ENCODE measurements at regions not wholly inside any gene's neighbourhood (a gene's known extent, or its start where the extent isn't known, plus 50 kb on each side); places are given as distances from the start of the nearest gene placed in this dataset.
"Not testable (repeated sequence)": the region's sequence is repeated elsewhere in the genome, so short reads cannot be mapped to it uniquely, and the experiment has no call there.

DNA sequence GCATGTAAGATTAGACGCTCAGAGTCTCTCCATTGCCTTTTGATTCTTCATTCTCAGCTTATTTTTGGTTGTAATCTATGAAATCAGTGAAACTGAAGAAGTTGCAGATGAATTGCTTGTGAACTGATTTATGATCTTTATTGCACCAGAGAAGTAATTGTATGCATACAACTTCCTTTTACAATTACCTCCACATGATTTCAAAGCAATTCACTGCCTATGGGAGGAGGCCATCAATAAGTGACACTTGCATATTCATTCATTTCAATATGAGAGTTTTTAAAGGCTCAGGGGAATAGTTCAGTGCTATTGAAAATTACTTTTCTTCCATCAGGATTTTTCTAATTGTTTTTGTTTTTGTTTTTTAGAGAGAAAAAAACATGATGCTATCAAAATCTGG is 222.3 kb downstream of the NKX6-1 start:
- no peak for DNase-seq

DNA sequence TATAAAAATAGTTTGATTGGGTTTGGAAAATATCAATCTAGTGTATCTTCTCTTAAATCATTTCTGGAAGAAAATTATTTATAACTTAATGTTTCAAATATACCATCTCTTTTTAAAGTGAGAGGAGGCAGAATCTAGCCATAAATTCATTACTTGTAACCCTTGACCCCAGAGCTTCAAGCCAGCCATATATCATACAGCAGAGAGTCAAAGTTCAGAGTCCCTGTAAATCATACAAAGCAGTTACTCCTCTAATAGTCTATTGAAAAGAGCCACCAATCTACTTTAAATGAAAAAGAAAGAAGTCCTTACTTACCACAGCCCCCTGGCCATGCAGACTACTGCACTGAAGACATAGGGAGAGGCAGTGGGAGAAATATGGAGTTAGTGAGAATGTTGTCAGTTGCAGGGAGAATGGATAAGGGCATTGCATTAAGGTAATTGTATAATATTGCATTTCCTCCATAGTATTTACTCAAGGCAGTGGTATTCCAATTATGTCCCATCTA is 229.5 kb downstream of the NKX6-1 start:
- no peak for DNase-seq

DNA sequence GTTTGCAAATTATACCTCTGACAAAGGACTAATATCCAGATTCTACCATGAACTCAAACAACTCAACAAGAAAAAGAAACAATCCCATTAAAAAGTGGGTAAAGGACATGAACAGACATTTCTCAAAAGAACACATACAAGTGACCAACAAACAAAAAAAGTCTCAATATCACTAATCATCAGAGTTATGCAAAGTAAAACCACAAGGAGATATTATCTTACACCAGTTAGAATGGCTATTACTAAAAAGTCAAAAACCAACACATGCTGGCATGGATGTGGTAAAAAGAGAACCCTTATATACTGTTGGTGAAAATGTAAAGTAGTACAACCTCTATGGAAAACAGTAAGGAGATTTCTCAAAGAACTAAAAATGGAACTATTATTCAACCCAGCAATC is 234.4 kb downstream of the NKX6-1 start:
- no peak for DNase-seq

DNA sequence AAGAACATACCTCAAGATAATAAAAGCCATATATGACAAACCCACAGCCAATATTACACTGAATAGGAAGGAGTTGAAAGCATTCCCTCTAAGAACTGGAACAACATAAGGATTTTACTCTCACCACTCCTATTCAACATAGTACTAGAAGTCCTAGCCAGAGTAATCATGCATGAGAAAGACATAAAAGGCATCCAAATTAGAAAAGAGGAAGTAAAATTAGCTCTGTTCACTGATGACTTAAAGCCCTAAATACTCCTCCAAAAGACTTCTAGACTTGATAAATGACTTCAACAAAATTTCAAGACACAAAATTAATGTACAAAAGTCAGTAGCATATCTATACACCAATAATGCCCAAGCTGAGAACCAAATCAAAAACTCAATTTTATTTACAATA is 235.7 kb downstream of the NKX6-1 start:
- no peak for DNase-seq

DNA sequence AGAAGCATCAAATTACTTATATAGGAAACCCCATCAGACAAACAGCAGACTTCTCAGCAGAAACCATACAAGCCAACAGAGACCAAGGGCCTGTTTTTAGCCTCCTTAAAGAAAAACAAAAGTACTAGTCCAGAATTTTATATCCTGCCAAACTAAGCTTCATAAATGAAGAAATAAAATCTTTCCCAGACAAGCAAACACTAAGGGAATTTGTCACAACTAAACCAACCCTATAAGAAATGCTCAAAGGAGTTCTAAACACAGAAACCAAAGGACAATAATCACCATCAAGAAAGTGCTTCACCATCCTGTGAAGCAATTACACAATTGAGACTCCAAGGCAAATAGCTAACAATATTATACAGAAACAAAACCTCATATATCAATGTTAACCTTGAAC is 238.6 kb downstream of the NKX6-1 start:
- DNase-seq, result no peak

DNA sequence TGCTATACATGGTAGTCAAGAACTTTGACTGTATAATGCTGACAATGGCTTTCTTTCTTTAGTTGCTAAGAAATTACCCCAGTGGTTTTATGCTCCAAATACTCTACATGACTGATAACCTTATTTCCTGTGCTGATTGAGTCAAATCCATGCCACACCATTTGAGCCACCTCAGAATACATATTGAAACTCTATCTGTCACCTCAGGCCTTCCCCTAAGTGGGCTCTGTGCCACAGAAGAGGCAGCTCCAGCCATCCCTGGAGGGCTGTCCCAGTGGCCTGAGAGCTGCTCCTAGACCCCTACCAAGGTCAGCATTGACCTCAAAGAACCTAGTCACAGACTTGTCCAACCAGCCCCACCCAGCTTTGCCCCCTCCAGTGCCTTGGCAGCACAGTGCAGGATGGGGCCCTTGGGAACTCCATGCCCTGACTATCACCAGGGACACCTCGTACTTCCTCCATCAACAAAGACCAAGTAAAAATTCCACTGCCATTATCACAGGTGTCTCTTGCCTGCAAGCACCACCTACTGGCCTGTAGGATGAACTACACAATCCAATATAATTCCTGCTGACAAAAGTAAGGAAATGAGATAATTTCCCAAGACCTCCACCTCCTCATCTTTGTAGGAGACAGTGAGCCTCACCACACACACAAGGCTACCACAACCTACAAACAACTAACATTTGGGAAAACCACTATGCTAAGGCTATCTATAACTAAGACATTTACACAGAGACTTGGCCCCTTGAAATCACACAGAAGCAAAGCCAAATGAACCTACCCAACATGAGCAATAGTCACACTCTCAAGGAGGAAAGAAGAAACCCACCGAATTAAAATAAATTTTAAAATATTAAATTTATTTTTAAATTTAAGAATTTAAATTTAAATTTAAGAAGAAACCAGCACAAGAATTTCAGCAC is 239.9 kb downstream of the NKX6-1 start:
- no peak for DNase-seq

DNA sequence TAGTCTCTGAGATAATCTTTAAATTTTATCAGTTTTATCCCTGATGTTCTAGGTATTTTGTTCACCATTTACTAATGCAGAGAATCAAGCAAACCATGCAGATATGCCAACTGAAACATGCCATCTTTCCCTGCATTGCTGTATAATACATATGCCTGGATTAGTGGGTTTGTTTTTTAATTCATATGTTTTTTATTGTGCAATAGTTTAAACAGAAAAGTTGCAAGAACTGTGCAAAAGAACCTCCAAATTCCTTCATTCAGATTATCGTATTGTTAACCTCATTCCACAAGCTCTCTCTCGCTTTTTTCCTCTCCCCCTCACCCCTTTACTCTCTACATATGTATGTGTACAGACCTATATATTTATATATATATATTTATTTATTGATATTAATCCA is 244.6 kb downstream of the NKX6-1 start:
- no peak for DNase-seq

DNA sequence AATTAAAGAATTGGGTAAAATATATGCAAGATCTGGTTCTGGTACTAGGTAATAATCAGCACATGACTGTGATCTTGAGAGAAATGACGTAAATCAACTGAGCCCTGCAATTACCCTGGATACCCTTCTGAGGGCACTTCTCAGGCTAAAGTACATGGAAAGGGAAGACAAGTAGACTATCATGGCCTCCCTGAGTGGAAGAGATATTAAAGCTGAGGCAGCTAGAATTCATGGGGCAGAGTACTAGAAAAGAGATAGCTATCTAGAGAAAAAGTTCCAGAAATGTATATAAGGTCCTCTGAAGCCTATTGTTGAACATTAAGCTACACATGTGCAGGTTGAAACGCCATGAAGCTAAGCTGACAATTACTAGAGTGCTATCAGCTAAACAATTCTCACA is 249.6 kb downstream of the NKX6-1 start:
- no peak for DNase-seq

DNA sequence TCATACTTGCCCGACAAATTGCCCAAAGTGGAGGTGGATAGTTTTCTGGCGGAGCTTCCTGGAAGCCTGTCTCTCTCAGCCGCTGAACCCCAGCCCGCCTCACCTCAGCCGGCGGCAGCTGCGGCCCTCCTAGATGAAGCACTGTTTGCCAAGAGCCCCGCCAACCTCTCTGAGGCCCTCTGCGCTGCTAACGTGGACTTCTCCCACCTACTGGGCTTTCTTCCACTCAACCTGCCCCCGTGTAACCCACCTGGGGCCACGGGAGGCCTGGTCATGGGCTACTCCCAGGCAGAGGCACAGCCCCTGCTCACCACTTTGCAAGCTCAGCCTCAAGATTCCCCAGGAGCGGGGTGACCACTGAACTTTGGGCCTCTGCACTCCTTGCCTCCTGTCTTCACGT is 254.1 kb downstream of the NKX6-1 start:
- DNase-seq, result not testable (repeated sequence)

DNA sequence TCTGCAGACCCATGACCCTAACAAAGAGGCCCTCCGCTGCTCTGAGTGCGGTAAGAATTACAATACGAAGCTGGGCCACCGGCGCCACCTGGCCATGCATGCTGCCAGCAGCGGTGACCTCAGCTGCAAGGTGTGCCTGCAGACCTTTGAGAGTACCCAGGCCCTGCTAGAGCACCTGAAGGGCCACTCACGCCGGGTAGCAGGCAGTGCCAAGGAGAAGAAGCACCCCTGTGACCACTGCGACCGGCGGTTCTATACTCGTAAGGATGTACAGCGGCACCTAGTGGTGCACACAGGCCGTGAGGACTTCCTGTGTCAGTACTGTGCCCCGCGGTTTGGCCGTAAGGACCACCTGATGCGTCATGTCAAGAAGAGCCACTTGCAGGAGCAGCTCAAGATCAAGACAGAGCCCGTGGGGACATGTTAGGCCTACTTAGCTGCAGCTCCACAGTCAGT is 254.7 kb downstream of the NKX6-1 start:
- DNase-seq, result not testable (repeated sequence)

DNA sequence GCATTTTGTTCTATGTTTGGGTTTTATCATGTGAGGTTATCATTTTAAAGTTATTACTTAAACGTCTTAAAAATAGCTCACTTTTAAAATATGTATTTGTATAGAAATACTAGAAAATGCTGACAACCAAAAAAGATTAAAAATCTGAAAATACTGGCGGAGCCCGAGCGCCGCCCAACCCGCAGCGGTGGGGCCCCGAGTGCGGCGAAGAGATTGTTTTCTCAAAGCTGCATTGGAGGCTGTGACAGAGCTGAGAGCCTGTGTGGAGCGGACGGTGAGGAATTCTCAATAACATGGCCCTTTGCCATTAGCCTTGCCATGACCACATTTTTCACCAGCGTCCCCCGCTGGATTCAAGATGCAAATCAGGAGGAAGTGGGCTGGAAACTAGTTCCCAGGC is 255.4 kb downstream of the NKX6-1 start:
- DNase-seq, result no peak

DNA sequence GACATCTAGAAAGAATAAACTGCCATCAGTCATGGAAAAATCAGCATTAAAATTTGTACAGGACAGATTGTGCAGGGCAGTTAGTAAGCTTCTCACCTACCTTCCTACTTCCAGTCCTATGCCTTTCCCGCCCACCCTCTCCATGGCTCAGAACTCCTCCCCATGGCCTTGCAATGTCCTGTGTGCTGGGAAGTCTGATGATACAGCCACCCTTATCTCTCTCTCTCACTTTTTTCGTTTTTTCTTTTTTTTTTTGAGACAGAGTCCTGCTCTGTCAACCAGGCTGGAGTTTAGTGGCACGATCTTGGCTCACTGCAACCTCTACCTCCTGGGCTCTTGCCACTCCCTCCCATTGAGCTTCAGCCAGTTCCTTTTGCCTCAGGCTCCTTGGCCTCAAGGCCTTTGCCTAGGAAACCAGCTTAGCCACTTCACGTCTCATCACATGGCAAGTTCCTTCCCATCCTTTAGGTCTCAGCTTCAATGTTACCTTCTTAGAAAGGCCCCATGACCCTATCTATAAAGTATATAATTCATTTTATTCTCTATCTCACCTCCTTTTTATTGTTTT is 259.7 kb downstream of the NKX6-1 start:
- no peak for DNase-seq

DNA sequence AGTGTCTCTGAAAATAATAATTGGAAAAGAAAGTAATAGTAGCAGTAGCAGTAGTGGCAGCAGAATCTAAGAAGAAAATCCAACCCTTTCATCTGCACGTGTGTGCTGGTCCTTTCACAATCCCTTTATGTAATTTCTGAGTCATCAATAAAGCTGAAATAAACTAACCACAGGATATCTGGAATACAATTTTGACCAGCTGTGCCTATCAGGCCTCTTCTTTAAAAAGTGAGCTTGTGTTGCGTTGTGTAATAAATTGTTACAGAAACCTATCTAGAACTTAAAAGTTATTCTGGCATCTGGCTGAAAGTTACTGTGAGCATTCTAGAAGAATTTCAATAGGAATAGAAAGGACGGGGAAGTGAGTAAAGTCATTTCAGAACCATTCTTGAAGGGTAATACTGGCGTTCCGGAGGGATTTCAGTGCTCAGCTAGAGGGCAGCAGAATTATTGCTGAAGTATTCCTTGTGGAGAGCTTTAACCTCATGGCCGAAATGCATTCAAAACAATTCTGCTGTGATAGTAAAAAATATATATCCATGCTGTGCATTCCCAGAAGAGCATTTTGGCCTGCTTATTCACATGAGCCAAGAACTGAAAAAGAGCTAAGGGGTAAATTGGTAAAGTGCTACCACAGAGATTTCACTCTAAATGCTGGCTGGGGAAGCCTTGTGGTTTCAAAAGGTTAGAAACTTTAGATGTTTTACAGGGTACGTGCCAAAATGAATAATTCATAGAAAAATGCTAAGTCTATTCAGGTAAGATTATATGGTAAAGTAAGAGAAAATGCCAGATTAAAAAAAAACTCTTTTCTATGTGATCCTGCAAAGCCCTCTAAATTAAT is 260.6 kb downstream of the NKX6-1 start:
- DNase-seq, result no peak

DNA sequence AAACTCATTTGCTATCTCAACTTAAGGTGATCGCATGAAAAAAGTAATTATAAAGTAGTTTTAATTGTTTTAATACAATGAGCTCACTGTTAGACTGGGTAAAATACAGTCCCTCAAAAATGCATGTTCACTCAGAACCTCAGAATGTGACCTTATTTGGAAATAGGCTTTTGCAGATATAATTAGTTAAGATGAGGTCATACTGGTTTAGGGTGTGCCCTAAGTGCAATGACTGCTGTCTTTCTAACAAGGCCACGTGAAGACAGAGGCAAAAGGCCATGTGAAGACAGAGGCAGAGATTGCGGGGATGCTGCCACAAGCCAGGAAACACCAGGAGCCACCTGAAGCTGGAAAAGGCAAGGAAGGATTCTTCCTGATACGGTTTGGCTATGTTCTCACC is 262.1 kb downstream of the NKX6-1 start:
- DNase-seq, result no peak

DNA sequence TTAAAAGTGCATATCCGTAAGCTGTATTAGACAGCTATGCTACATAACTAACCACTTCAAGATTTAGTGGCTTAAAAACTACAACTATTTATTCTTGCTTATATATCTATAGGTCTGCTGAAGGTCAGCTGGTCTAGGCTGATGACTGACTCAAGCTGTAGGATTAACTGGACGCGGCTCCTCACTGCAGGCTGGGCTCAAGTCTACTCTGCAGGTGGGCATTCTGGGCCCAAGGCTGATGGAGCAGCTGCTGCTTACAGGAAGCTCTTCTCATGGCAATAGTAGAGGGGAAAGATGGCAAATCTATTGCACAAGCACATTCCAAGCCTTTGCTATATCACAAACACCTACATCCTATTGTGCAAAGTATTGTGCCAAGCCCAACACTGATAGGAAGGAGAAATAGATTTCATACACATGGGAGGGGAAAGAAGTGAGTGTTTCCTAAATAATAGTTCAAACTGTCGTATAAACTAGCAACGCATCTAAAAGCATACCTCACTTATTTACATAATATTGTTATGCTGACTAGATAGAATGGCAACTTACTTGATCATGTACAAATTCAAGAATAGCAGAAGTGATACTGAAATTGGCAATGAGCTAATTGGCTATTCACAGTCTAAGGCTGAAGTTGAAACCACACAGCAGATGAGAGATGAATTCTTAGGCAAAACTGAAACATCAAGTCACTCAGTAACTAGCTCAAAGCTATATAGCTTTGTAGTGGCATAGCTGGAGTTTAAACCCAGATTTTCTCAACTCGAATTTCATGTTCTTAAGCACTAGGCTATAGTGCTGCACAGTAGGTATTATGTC is 263.8 kb downstream of the NKX6-1 start:
- DNase-seq, result no peak

DNA sequence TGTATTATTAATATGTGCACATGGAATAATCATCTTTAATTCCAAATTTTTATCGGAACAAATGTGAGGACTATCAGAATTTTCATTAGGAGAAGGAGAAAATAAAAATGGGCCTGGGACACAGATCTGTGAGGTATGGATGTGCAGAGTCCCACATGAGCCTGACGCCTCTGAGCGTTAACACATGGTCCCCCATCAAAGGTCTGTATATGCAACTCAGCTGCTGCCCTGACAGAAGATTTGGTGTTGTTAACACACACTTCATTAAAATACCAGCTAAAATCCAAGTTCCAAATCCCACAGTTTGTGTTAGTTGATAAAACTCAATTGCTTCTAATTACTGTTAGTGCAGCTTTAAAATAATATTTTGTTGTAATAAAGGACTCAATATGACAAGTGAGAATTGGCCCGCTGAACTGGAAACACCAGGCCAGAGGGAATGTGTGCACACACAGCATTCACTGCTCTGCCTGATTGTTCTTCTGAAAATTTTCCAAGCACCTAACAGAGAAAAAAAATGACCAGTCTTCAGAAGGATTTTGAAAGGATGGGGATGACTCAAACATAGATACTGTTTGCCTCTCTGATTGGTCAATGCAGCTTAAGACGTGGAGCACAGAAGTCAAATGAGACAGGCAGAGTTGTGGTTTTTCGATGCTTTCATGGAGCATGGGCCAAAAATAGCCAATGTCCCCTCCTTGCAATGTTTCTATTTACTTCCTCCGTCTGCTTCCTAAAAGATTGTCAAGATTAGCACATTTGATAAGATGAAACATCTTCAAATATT is 266.6 kb downstream of the NKX6-1 start:
- DNase-seq, result no peak

DNA sequence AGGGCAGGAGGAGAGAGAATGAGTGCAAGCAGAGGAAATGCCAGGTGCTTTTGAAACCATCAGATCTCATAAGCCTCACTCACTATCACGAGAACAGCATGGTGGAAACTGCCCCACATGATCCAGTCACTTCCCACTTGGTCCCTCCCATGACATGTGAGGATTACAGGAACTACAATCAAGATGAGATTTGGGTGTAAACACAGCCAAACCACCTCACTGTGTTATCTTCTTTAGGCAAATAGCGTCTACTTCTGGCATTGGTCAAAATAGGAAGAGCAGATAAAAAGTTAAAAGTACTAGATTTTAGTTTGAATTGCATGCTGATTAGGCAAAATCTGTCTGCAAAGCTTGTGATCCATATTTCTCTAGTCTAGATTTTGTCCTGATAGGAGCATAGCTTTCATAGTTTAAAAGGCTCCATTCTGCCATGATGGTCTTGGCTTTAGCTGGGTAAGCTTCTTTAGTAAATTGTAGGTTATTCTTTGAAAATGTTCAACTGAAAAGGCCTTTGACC is 267.5 kb downstream of the NKX6-1 start:
- no peak for DNase-seq

DNA sequence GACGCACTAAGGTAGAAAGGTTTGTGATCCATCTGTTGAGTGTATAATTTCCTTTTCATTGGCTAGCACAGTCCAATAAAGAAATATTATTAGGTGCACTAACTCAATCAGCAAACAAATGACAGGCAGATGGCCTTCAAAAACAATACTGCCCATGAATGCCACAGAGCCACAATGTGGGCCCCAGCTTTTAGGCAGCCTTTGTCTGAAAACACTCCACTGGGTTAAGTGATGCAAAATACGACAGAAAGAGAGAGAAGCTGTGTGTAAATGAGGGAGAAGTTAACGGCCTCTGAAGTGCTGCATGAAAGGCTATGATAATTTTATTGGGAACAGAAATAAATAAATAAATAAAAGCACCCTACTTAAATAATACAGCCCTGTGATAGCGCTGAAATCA is 274.6 kb downstream of the NKX6-1 start:
- DNase-seq, result no peak

DNA sequence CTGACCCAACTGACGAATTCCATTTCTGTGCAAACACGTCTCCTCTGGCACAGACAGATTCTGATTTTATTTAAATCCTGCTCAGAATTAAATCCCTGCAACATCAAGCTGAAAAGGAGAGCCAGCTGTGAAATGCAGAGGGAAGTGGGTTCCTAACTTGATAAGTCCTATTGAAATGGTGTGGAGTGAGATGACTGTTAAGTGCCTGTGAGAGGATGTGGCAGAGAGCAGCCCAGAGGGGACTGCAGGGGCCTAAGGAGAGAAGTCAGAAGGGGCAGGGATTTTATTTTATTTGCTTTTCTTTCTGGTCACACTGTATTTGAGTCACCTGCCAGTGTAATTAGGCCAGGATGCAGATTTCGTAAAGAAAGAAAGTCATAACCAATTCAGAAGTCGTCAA is 277.4 kb downstream of the NKX6-1 start:
- no peak for DNase-seq

DNA sequence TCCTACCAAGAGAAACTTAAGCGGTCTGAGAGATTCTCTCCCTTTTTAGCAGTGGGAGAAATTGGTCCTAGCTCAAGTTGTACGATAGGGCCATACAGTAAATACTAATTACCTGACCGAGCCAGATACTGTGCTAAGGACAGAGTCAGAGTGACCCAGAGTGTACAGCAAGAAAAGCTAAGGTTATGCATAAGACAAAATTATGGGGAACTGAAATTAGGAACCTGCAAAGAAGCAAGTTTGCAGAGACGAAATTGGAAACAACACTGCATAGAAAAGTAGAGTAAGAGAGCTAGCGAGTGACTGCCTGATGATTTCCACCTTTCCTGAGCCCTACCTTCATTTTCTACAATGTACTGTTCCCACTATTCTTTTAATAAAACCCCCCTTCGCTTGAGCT is 278.1 kb downstream of the NKX6-1 start:
- DNase-seq, result no peak

DNA sequence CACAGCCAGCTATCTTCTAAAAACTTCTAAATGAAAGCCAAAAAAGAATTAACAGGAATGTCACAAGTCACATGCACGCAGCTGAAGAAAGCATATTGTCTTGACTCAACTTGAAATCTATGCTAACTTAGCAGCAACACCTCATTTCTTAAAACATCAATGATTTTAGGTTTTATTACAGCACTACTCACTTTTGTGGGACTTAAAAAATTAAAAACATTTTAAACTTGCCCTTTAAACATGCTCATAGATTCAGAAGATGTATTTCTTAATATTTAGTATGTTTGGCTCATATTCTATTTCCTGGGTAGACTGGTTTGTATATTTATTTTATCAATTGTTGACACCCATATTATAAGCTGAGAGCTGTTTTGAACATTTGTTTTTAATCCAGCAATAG is 279.4 kb downstream of the NKX6-1 start:
- DNase-seq, result no peak

All from NCI-H446 treated with DMSO at 0.1 percent for 48 hours (cell line).